DMS114 treated with DMSO at 0.1 percent for 48 hours (cell line): ENCODE measurements at regions not wholly inside any gene's neighbourhood (a gene's known extent, or its start where the extent isn't known, plus 50 kb on each side); places are given as distances from the start of the nearest gene placed in this dataset.
"Not testable (repeated sequence)": the region's sequence is repeated elsewhere in the genome, so short reads cannot be mapped to it uniquely, and the experiment has no call there.

Experiments
- DNase-seq: peaks from one replicate; lab custom pipeline; 2025; ENCODE audit not compliant: unreplicated experiment; lab: John Stamatoyannopoulos, UW

- no peak for DNase-seq
Measured at GRCh38 chr3:30320392-30320791, 286.0 kb upstream of the TGFBR2 start.

DNA sequence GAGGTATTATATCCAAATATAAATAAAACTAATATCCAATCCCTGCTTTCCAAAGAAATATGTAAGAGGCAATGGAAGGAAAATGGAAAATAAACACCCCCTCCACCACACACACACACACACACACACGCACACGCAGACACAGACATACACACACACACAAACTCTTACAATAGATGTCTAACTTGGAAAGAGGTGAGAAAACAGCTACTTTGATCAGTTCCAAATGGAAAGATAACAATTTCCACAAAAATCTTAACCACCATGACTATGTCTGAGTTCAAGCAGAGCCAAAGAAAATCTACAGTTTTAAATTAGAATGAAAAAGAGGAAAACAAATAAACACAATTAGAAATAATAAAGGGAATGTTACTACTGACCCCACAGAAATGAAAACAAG is 285.3 kb upstream of the TGFBR2 start:
- no peak for DNase-seq

DNA sequence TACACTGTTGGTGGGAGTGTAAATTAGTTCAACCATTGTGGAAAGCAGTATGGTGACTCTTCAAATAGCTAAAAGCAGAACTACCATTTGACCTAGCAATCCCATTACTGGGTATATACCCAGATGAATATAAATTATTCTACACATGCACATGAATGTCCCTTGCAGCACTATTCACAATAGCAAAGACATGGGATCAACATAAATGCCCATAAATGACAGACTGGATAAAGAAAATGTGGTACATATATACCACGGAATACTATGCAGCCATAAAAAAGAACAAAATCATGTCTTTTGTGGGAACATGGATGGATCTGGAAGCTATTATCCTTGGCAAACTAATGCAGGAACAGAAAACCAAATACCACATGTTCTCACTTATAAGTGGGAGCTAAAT is 282.8 kb upstream of the TGFBR2 start:
- not testable (repeated sequence) for DNase-seq

- DNase-seq: no peak
Measured at GRCh38 chr3:30324587-30324986, 281.8 kb upstream of the TGFBR2 start.

DNA sequence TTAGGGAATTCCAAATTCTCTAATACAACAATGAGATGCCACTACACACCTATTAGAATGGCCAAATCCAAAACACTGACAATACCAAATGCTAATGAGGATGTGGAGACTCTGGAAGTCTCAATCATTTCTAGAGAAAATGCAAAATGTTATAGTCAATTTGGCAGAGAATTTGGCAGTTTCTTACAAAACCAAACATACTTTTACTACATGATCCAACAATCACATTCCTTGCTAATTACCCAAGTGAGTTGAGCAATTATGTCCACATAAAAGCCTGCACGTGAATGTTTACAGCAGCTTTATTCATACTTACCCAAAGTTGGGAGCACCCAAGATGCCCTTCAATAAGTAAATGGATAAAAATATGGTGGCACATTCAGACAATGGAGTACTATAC is 278.4 kb upstream of the TGFBR2 start:
- DNase-seq: not testable (repeated sequence)

DNA sequence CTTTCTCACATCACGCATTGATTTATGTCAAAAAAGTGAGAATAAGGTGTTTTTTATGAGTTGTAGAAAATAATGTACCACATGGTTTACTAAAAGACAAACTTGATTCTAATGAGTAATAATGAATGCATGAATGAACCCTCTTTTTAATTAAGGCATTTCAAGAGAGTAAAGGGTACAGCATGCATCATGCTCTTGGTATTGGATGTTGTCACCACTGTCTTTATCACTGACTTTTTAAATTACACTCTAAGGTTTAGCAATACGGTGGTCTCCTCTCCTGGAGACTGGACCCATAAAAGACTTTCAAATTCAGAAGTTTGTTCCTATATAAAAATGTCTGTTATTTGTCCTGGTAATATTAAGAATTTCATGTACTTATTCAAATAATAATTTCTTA is 277.5 kb upstream of the TGFBR2 start:
- DNase-seq: not testable (repeated sequence)

DNA sequence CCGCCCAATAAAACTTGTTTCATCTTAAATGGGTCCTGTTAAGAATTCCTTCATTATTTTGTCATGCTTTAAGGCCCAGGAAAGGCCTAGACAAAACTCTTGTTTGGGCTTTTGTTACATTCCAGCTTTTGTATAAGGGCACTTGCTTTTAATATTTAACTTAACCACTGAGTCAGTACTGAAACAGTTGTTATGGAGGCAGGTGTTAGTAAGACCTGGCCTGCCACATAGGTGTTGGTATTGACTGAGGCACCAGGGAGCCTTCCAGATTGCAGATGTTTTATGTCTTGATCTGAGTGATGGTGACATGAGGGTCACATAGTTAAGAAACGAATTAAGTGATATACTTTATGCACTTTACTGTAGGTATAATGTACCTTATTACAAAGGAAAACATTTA is 274.9 kb upstream of the TGFBR2 start:
- DNase-seq: no peak

DNA sequence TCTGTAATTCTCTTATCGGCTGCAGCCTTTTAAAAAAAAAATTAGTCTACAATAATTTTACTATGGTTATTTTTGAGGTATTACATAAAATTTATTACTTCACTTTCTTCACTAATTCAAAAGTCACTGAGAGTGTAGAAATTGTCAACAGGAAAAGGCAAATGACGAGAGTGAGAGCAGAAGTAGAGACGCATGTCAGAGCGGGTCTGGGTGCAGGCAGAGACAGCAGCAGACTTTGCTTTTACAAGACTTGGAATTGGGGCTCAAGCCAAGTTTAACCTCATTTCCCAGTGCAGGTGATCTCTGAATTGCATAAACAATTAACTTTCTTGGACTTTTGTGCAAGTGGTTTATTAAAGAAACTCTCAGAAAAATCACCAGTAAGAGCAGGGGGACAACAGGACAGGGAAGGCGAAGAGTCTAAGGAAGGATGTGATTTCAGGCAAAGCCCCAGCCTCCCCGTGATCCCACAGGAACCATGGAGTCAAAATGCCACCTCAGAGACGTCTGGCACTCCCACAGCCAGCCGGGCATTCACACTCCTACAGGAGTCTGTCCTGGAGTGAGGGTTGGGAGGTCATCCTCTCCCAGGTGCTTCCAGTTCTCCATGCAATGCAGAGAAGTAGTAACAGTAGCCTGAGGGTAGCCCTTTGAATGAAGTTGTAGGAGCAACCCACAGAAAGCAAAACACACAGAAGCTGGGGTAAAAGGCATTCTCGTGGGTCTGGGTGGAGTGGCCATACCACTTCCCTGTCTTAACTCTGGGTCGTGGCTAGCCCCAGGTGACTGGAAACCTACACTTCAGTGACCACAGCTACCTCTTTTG is 274.0 kb upstream of the TGFBR2 start:
- no peak for DNase-seq

DNA sequence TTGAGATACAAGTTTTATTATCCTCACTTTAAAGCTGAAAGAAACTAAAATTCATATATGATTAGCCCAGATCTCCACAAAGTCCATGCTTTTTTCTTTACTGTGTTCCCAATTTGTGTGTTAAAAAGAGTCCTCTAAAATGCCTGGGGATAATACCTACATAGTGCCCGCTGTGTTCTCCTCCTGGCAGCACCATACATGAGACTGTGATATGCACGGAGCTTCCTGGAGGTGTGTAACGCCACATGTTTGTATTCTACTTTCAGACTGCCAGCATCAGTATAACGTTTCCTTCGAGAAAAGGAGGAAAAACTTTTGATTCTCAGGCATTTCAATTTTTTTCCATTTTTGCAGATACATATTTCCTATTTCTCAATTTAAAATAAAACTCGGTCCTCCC is 273.3 kb upstream of the TGFBR2 start:
- DNase-seq: no peak

- no peak for DNase-seq
Measured at GRCh38 chr3:30333903-30334302, 272.5 kb upstream of the TGFBR2 start.

- DNase-seq: no peak
Measured at GRCh38 chr3:30340500-30340899, 265.9 kb upstream of the TGFBR2 start.

GRCh38 chr3:30341079-30341478 is 265.3 kb upstream of the TGFBR2 start:
- no peak for DNase-seq

- no peak for DNase-seq
Measured at GRCh38 chr3:30341851-30342250, 264.6 kb upstream of the TGFBR2 start.

GRCh38 chr3:30342318-30343060 is 263.9 kb upstream of the TGFBR2 start:
- DNase-seq: no peak

GRCh38 chr3:30343067-30343831 is 263.2 kb upstream of the TGFBR2 start:
- no peak for DNase-seq

DNA sequence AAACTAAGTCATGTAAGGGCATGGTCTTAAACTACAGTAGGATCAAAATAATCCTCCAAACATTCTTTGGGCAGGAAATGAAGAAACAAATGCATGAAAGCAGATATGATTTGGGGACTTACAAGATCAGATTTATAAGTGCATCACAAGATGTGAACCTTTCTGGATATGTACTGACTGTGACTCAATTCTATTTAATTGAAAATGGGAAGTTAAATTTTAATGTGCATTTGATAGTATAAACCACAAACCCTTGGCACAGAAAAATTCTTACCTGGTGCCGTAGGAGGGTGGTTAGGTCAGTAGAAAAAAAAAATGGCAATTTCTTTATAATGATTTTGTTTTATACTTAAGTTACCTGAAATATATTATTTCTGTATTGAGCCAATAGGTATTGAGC is 262.5 kb upstream of the TGFBR2 start:
- DNase-seq: no peak

GRCh38 chr3:30344288-30344687 is 262.1 kb upstream of the TGFBR2 start:
- DNase-seq: no peak

DNA sequence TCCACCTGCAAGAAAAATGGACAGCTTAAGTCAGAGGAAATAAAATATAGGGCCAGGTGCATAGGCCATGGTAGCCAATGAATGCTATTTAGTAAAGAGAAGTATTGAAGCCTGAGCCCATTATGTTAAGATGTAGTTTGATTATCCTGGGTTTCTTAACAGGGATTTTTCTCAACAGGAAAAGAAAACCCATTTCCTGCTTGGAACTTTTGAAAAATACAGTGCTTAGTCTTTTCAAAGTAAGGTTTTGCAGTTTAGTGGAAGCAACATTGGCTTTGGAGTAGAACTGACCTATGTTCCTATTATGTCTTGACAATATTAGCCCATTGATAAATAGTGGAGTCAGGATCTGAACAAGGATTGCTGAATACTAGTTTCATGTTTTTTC is 259.5 kb upstream of the TGFBR2 start:
- DNase-seq: no peak

GRCh38 chr3:30347679-30348216 is 258.7 kb upstream of the TGFBR2 start:
- DNase-seq: no peak

DNA sequence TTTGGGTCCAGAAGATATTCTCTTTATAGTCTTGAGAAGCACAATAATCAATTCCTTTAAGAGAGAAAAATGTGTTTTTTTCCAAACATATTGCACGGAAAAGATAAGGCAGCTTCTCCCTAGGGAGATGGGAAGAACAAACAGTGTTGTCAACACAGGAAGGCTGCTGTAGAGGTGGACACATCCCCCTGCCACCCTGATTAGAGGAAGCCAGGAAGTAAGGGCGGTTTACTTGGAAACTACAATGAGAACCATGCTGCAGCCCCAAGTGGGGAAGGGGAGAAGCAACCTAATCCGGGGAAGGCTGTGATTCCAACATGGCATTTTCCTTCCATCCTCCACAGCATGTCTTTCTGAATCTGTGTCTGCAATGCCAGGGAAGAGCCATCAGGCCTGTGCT is 256.9 kb upstream of the TGFBR2 start:
- no peak for DNase-seq

DNA sequence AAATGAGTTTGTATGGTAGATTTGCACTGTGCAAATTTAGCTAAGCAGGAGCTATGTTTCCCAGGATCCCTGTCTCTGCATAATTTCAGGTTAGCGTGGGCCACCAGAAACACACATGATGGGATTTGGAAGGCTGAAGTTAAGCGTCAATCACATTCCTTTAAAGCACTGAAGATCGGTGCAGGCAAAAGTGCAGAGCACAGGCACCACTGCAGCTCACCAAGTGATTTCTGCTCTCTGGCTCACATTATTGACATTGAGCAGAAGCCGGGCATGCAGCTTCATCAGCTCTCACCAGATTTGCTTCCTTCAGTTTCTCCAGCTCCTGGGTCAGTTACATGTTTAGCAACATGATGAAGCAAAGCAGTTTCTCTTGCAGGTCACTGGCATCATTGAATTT is 256.4 kb upstream of the TGFBR2 start:
- no peak for DNase-seq

DNA sequence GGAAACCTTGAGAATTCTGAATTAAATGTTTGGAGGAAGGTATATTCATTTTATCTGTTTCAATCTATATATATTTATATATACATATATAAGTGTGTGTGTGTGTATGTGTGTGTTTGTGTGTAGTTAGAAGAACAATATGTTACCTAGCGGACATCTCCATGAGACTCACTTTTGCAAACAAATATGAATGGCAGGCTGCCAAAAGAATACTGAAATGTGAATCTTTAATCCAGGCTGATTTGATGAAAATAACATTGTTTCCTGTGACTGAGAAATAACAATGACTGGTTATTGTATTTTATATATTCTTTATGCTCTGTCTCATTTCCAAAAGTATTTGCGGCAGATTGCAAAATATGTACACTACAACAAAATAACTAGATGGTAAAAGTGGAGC is 255.5 kb upstream of the TGFBR2 start:
- DNase-seq: no peak
